ENCODE measurements at regions not wholly inside any gene's neighbourhood (a gene's known extent, or its start where the extent isn't known, plus 50 kb on each side); places are given as distances from the start of the nearest gene placed in this dataset.

- TF ChIP-seq, protein P1, sequence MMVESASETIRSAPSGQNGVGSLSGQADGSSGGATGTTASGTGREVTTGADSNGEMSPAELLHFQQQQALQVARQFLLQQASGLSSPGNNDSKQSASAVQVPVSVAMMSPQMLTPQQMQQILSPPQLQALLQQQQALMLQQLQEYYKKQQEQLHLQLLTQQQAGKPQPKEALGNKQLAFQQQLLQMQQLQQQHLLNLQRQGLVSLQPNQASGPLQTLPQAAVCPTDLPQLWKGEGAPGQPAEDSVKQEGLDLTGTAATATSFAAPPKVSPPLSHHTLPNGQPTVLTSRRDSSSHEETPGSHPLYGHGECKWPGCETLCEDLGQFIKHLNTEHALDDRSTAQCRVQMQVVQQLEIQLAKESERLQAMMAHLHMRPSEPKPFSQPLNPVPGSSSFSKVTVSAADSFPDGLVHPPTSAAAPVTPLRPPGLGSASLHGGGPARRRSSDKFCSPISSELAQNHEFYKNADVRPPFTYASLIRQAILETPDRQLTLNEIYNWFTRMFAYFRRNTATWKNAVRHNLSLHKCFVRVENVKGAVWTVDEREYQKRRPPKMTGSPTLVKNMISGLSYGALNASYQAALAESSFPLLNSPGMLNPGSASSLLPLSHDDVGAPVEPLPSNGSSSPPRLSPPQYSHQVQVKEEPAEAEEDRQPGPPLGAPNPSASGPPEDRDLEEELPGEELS (CRISPR knock-in tag; IDR thresholded peaks at IDR 0.05), result no peak
- TF ChIP-seq ZNF75D (CRISPR knock-in tag; IDR thresholded peaks at IDR 0.05; ENCODE audit: borderline replicate concordance), result no peak
- TF ChIP-seq HDAC1 (CRISPR knock-in tag; IDR thresholded peaks at IDR 0.05), result no peak
- TF ChIP-seq CHD2 (IDR thresholded peaks at IDR 0.05; ENCODE audit: low read depth, low read length), result no peak
- TF ChIP-seq STAG1 (CRISPR knock-in tag; IDR thresholded peaks at IDR 0.05), result no peak
- TF ChIP-seq EZH2 (conservative IDR thresholded peaks at IDR 0.05; ENCODE audit: low read depth, low read length), result no peak
- no peak for TF ChIP-seq NFAT5 (CRISPR knock-in tag; IDR thresholded peaks at IDR 0.05)
- TF ChIP-seq ZNF280B (CRISPR knock-in tag; IDR thresholded peaks at IDR 0.05; ENCODE audit: borderline replicate concordance), result no peak
Observed at GRCh38 chr5:167888393-167888792, 403.1 kb upstream of the WWC1 start.
